ENCODE measurements at regions not wholly inside any gene's neighbourhood (a gene's known extent, or its start where the extent isn't known, plus 50 kb on each side); places are given as distances from the start of the nearest gene placed in this dataset.

GRCh38 chr9:20083390-20083789 lies 294.6 kb upstream of the SLC24A2 start:
- no peak overlapping the region for H2BK15ac ChIP-seq (ENCODE audit: low read depth, low read length)
- H3K9ac ChIP-seq (ENCODE audit: low read depth, low read length), result no peak overlapping the region
- H3K4ac ChIP-seq (ENCODE audit: low read depth, low read length), result no peak overlapping the region
- in situ Hi-C loops (cut with MboI; ENCODE audit: low sequenced_read_pairs) (no loop called here), intact Hi-C loops (cut with micrococcal nuclease) (no loop called here), dilution Hi-C loops (cut with HindIII; ENCODE audit: low sequenced_read_pairs, unreplicated experiment) (no loop called here)
- BruUV-seq (replicated peaks), result no TSS peak
- no peaks in the 10 kb centered on the region for H3K79me1 ChIP-seq (ENCODE audit: low read depth in 1 of 2, low read length in 2 of 2)
- no peaks in the 10 kb centered on the region for H3K4me1 ChIP-seq (ENCODE audit: control insufficient read depth, insufficient read depth, low read length)
- no peak overlapping the region for H3K27ac ChIP-seq (ENCODE audit: insufficient read depth, low read length)
- H2AFZ ChIP-seq (replicated peaks; ENCODE audit: low read length, poor library complexity), result no peak overlapping the region
- no peaks in the 10 kb centered on the region for H3K9me3 ChIP-seq (ENCODE audit: control insufficient read depth, insufficient read depth, low read length)
- H2AK5ac ChIP-seq (ENCODE audit: low read depth, low read length), result no peak overlapping the region
- TF ChIP-seq POLR2A (IDR thresholded peaks at IDR 0.05; ENCODE audit: low read depth, low read length) (no peak), SMC3 (IDR thresholded peaks at IDR 0.05; ENCODE audit: low read depth, low read length) (no peak), CEBPB (IDR thresholded peaks at IDR 0.05; ENCODE audit: low read depth, low read length) (no peak), FOS (IDR thresholded peaks at IDR 0.05; ENCODE audit: low read depth, low read length) (no peak), CHD1 (IDR thresholded peaks at IDR 0.05; ENCODE audit: low read depth, low read length) (no peak), CTCF (conservative IDR thresholded peaks at IDR 0.05; ENCODE audit: low read depth, low read length) (no peak), MXI1 (IDR thresholded peaks at IDR 0.05; ENCODE audit: borderline replicate concordance, low read depth, low read length) (no peak), MAFK (IDR thresholded peaks at IDR 0.05; ENCODE audit: low read depth, low read length) (no peak), BHLHE40 (IDR thresholded peaks at IDR 0.05; ENCODE audit: low read depth, low read length) (no peak), RFX5 (IDR thresholded peaks at IDR 0.05; ENCODE audit: low read depth, low read length) (no peak), NFE2L2 (IDR thresholded peaks at IDR 0.05; ENCODE audit: low read depth, low read length) (no peak), MAZ (IDR thresholded peaks at IDR 0.05; ENCODE audit: borderline replicate concordance, low read depth, low read length) (no peak), RAD21 (IDR thresholded peaks at IDR 0.05; ENCODE audit: low read length) (no peak), RCOR1 (IDR thresholded peaks at IDR 0.05; ENCODE audit: insufficient replicate concordance, low read length) (no peak), ELK1 (IDR thresholded peaks at IDR 0.05; ENCODE audit: borderline replicate concordance, low read depth, low read length) (no peak)
- TF ChIP-seq, protein P1, sequence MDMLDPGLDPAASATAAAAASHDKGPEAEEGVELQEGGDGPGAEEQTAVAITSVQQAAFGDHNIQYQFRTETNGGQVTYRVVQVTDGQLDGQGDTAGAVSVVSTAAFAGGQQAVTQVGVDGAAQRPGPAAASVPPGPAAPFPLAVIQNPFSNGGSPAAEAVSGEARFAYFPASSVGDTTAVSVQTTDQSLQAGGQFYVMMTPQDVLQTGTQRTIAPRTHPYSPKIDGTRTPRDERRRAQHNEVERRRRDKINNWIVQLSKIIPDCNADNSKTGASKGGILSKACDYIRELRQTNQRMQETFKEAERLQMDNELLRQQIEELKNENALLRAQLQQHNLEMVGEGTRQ (IDR thresholded peaks at IDR 0.05; ENCODE audit: low read depth, low read length), result no peak
- no peak overlapping the region for H3K23ac ChIP-seq (ENCODE audit: low read depth, low read length)
- H3K36me3 ChIP-seq (ENCODE audit: control insufficient read depth, insufficient read depth, low read length), result no peaks in the 10 kb centered on the region
- no peak overlapping the region for H3K18ac ChIP-seq (ENCODE audit: low read depth, low read length)
- no peak overlapping the region for H3K4me2 ChIP-seq (ENCODE audit: low read depth, low read length)
- H4K5ac ChIP-seq (ENCODE audit: low read depth, low read length), result no peak overlapping the region
- no peak for ATAC-seq (ENCODE audit: low read depth)
- no peak overlapping the region for H4K91ac ChIP-seq (ENCODE audit: insufficient read depth, low read depth, low read length)
- no peaks in the 10 kb centered on the region for H3K9me1 ChIP-seq (ENCODE audit: insufficient read depth, low read length)
- WGBS, 2 experiments (ENCODE audit: extremely low coverage in 2 of 2, insufficient read length in 1 of 2), result 60% methylated on average over 1 of the region's 4 CpGs; no CpG with 5 or more reads in 1 of the 2 experiments
- H2BK5ac ChIP-seq (ENCODE audit: low read depth, low read length, poor library complexity, severe bottlenecking), result no peak overlapping the region
- H3K27me3 ChIP-seq (ENCODE audit: control insufficient read depth, insufficient read depth, low read length), result peaks cover 2% of the 10 kb centered on the region; the same call in 1 of the 2 replicates
- CTCF ChIA-PET, result no interaction called here
- H2BK120ac ChIP-seq (ENCODE audit: low read depth, low read length), result no peak overlapping the region
- no peak for DNase-seq
- POLR2A ChIA-PET (ENCODE audit: unreplicated experiment), result no interaction called here
- H4K20me1 ChIP-seq (ENCODE audit: insufficient read depth, low read length), result no peaks in the 10 kb centered on the region
- no peak overlapping the region for H2BK20ac ChIP-seq (ENCODE audit: low read depth, low read length)
- H4K8ac ChIP-seq (ENCODE audit: low read depth in 2 of 2, low read length in 2 of 2), result no peak overlapping the region
- no peak overlapping the region for H3K56ac ChIP-seq (ENCODE audit: extremely low read depth, insufficient read depth, low read length)
- no peak overlapping the region for H2AK9ac ChIP-seq (replicated peaks; ENCODE audit: low read depth, low read length, poor library complexity)
- H3K14ac ChIP-seq (replicated peaks; ENCODE audit: low read depth, low read length), result no peak overlapping the region
- H3K4me3 ChIP-seq (ENCODE audit: insufficient read depth, low read depth, low read length), result no peak overlapping the region
